Nephron progenitor cell (in vitro differentiated cells): ENCODE measurements at regions not wholly inside any gene's neighbourhood (a gene's known extent, or its start where the extent isn't known, plus 50 kb on each side); places are given as distances from the start of the nearest gene placed in this dataset.

ENCODE experiments used
- DNase-seq: peaks from one replicate; pipeline ENCODE4 v3.0.0; 2021
- H3K27ac Mint-ChIP-seq: 2 replicates; pipeline ENCODE4 v1.8.0; 2021; ENCODE audit warnings: mild to moderate bottlenecking, moderate library complexity, mixed read lengths
- H3K27me3 Mint-ChIP-seq: 2 replicates; pipeline ENCODE4 v1.8.0; 2021; ENCODE audit warnings: mild to moderate bottlenecking, low read depth, mixed read lengths; ENCODE audit not compliant: poor library complexity
- H3K36me3 Mint-ChIP-seq: 2 replicates; pipeline ENCODE4 v1.8.0; 2021; ENCODE audit warnings: low read depth, mixed read lengths
- H3K4me1 Mint-ChIP-seq: 2 replicates; pipeline ENCODE4 v1.8.0; 2021; ENCODE audit warnings: mixed read lengths
- H3K4me3 Mint-ChIP-seq: 2 replicates; pipeline ENCODE4 v1.8.0; 2021; ENCODE audit warnings: mild to moderate bottlenecking, moderate library complexity, mixed read lengths
- H3K9me3 Mint-ChIP-seq: 2 replicates; pipeline ENCODE4 v1.8.0; 2021; ENCODE audit warnings: mild to moderate bottlenecking, moderate library complexity, mixed read lengths
- CTCF ChIP-seq: fragments of 200-600 bp; sonication (generic); IDR thresholded peaks from 2 replicates; pipeline ENCODE4 v1.5.0; 2021; ENCODE audit warnings: antibody characterized with exemption

- DNase-seq, result no peak
- H3K9me3 Mint-ChIP-seq, result peaks cover 8% of the 10 kb centered on the region
- TF ChIP-seq CTCF, result no peak
- H3K27ac Mint-ChIP-seq, result peak overlapping the region; percentile 4
- H3K4me3 Mint-ChIP-seq, result no peak overlapping the region
- H3K36me3 Mint-ChIP-seq, result no peaks in the 10 kb centered on the region
- H3K27me3 Mint-ChIP-seq, result no peaks in the 10 kb centered on the region
- peaks cover 37% of the 10 kb centered on the region for H3K4me1 Mint-ChIP-seq
These were observed 363.4 kb upstream of the ZNF608 start for GRCh38 chr5:125109816-125110215.

GRCh38 chr5:125112196-125112595 lies 365.8 kb upstream of the ZNF608 start:
- H3K4me3 Mint-ChIP-seq, result no peak overlapping the region
- peaks cover 44% of the 10 kb centered on the region for H3K4me1 Mint-ChIP-seq
- no peak for TF ChIP-seq CTCF
- no peaks in the 10 kb centered on the region for H3K36me3 Mint-ChIP-seq
- H3K27me3 Mint-ChIP-seq, result no peaks in the 10 kb centered on the region
- no peak for DNase-seq
- no peak overlapping the region for H3K27ac Mint-ChIP-seq
- H3K9me3 Mint-ChIP-seq, result peaks cover 8% of the 10 kb centered on the region

GRCh38 chr5:125113328-125113727 lies 366.9 kb upstream of the ZNF608 start:
- H3K4me3 Mint-ChIP-seq, result no peak overlapping the region
- peaks cover 44% of the 10 kb centered on the region for H3K4me1 Mint-ChIP-seq
- no peak for TF ChIP-seq CTCF
- H3K36me3 Mint-ChIP-seq, result no peaks in the 10 kb centered on the region
- H3K27ac Mint-ChIP-seq, result no peak overlapping the region
- DNase-seq, result no peak
- H3K9me3 Mint-ChIP-seq, result peaks cover 8% of the 10 kb centered on the region
- H3K27me3 Mint-ChIP-seq, result no peaks in the 10 kb centered on the region

GRCh38 chr5:125115195-125115525 lies 368.7 kb upstream of the ZNF608 start:
- H3K9me3 Mint-ChIP-seq, result peaks cover 8% of the 10 kb centered on the region
- H3K4me3 Mint-ChIP-seq, result no peak overlapping the region
- no peak overlapping the region for H3K27ac Mint-ChIP-seq
- no peaks in the 10 kb centered on the region for H3K36me3 Mint-ChIP-seq
- no peaks in the 10 kb centered on the region for H3K27me3 Mint-ChIP-seq
- TF ChIP-seq CTCF, result no peak
- no peak for DNase-seq
- peaks cover 31% of the 10 kb centered on the region for H3K4me1 Mint-ChIP-seq

GRCh38 chr5:125117566-125117965 lies 371.1 kb upstream of the ZNF608 start:
- peaks cover 30% of the 10 kb centered on the region for H3K4me1 Mint-ChIP-seq
- H3K4me3 Mint-ChIP-seq, result no peak overlapping the region
- H3K36me3 Mint-ChIP-seq, result no peaks in the 10 kb centered on the region
- no peak for DNase-seq
- no peaks in the 10 kb centered on the region for H3K9me3 Mint-ChIP-seq
- H3K27me3 Mint-ChIP-seq, result peaks cover 3% of the 10 kb centered on the region
- no peak for TF ChIP-seq CTCF
- no peak overlapping the region for H3K27ac Mint-ChIP-seq

GRCh38 chr5:125120012-125120411 lies 373.6 kb upstream of the ZNF608 start:
- H3K27me3 Mint-ChIP-seq, result peaks cover 3% of the 10 kb centered on the region
- no peak overlapping the region for H3K4me3 Mint-ChIP-seq
- no peak overlapping the region for H3K27ac Mint-ChIP-seq
- no peak for DNase-seq
- no peaks in the 10 kb centered on the region for H3K9me3 Mint-ChIP-seq
- H3K4me1 Mint-ChIP-seq, result peaks cover 30% of the 10 kb centered on the region
- H3K36me3 Mint-ChIP-seq, result no peaks in the 10 kb centered on the region
- no peak for TF ChIP-seq CTCF
